HepG2 (cell line): ENCODE measurements at regions not wholly inside any gene's neighbourhood (a gene's known extent, or its start where the extent isn't known, plus 50 kb on each side); places are given as distances from the start of the nearest gene placed in this dataset.

Experiments
- ATAC-seq: fragments of 200-7000 bp; cut with Tn5 transposase; 3 replicates; pipeline ENCODE4 v1.9.1; 2020; ENCODE audit warnings: mild to moderate bottlenecking, moderate library complexity
- BruUV-seq: library from RNA; stranded (reverse); fragments of 400-500 nt; replicated peaks from 2 replicates; lab custom pipeline; 2021; lab: Mats Ljungman, UMichigan
- CTCF ChIA-PET: fragments of 300-600 bp; formaldehyde crosslinking; extraction: SDS; loops from one replicate; lab custom pipeline; 2021; ENCODE audit warnings: low total read pairs, inconsistent platforms, low intra/inter-chr PET ratio; lab: Yijun Ruan, JAX
- POLR2A ChIA-PET: fragments of 350-600 bp; sonication (Branson Sonifier 250); formaldehyde crosslinking; loops from one replicate; lab custom pipeline; 2020; ENCODE audit warnings: antibody characterized with exemption, inconsistent platforms; lab: Yijun Ruan, JAX
- DNase-seq: peaks from one replicate; pipeline ENCODE4 v3.0.0-alpha.2; 2015; ENCODE audit warnings: low spot score
- FAIRE-seq: peaks from 3 replicates; lab custom pipeline; 2011; peaks lifted over from hg19 to GRCh38; lab: Jason Lieb, UNC
- H2AFZ ChIP-seq: one replicate; pipeline ENCODE4 v1.6.1; 2011; ENCODE audit warnings: low read length, inconsistent platforms
- H3K27ac ChIP-seq: fragments of 300-600 bp; 3 replicates; pipeline ENCODE4 v1.8.0; 2011; ENCODE audit warnings: mixed run types, mild to moderate bottlenecking, mixed read lengths, low read length, inconsistent platforms; ENCODE audit not compliant: insufficient read depth; ENCODE audit errors: extremely low read length
- H3K27me3 ChIP-seq, 2 experiments: fragments of 200-600 bp in 1 of 2; 2 replicates in 1 of 2; 3 replicates in 1 of 2; pipeline versions ENCODE4 v1.6.0 to v1.8.0; 2011; ENCODE audit warnings: low read length in 2 of 2, mild to moderate bottlenecking in 2 of 2, moderate library complexity in 2 of 2, inconsistent platforms in 1 of 2; ENCODE audit not compliant: insufficient read depth in 2 of 2, control insufficient read depth in 1 of 2
- H3K36me3 ChIP-seq, 2 experiments: fragments of 200-600 bp in 1 of 2; replicated peaks in 1 of 2; 2 replicates in 1 of 2; 3 replicates in 1 of 2; pipeline versions ENCODE4 v1.5.1 to v1.8.0; 2011; ENCODE audit warnings: low read length in 2 of 2, inconsistent platforms in 1 of 2; ENCODE audit not compliant: insufficient read depth in 2 of 2, control insufficient read depth in 1 of 2
- H3K4me1 ChIP-seq: 2 replicates; pipeline ENCODE4 v1.5.1; 2012; ENCODE audit warnings: low read length, inconsistent platforms; ENCODE audit not compliant: insufficient read depth
- H3K4me2 ChIP-seq: 2 replicates; pipeline ENCODE4 v1.6.0; 2011; ENCODE audit warnings: low read depth, low read length, inconsistent platforms
- H3K4me3 ChIP-seq, 3 experiments: fragments of 200-600 bp in 1 of 3; sonication (generic), shearing (Covaris generic) in 1 of 3; replicated peaks in 1 of 3; 2 replicates each; pipeline ENCODE4 v1.5.1; 2011 to 2016; ENCODE audit warnings: low read length in 3 of 3, inconsistent platforms in 2 of 3, low read depth in 2 of 3, mild to moderate bottlenecking in 2 of 3, control low read depth in 1 of 3, mixed read lengths in 1 of 3; ENCODE audit not compliant: insufficient read depth in 1 of 3
- H3K79me2 ChIP-seq: one replicate; pipeline ENCODE4 v1.6.1; 2011; ENCODE audit warnings: low read length, inconsistent platforms; ENCODE audit not compliant: insufficient read depth
- H3K9ac ChIP-seq: 2 replicates; pipeline ENCODE4 v1.6.0; 2011; ENCODE audit warnings: mild to moderate bottlenecking, low read depth, low read length, inconsistent platforms; ENCODE audit not compliant: insufficient read depth
- H3K9me3 ChIP-seq: 2 replicates; pipeline ENCODE4 v1.5.1; 2012; ENCODE audit warnings: mild to moderate bottlenecking, low read length
- H4K20me1 ChIP-seq: 2 replicates; pipeline ENCODE4 v1.6.0; 2011; ENCODE audit warnings: inconsistent platforms, mild to moderate bottlenecking, low read length, moderate library complexity; ENCODE audit not compliant: insufficient read depth
- ARNTL ChIP-seq: sonication (generic); formaldehyde crosslinking; IDR thresholded peaks from 2 replicates; pipeline ENCODE4 v1.4.0; 2020; ENCODE audit warnings: mild to moderate bottlenecking, missing genetic modification reagents
- CENPBD1 ChIP-seq: sonication (generic); formaldehyde crosslinking; IDR thresholded peaks from 2 replicates; pipeline ENCODE4 v1.8.0; 2022; ENCODE audit warnings: missing genetic modification reagents, low read depth, mild to moderate bottlenecking, borderline replicate concordance
- E2F1 ChIP-seq: sonication (generic); formaldehyde crosslinking; IDR thresholded peaks from 2 replicates; pipeline ENCODE4 v1.5.0; 2020; ENCODE audit warnings: missing genetic modification reagents
- FOXP4 ChIP-seq: sonication (generic); formaldehyde crosslinking; IDR thresholded peaks from 2 replicates; pipeline ENCODE4 v1.4.0; 2020; ENCODE audit warnings: missing genetic modification reagents
- HINFP ChIP-seq: sonication (generic); formaldehyde crosslinking; IDR thresholded peaks from 2 replicates; pipeline ENCODE4 v1.4.0; 2020; ENCODE audit warnings: low read depth, mild to moderate bottlenecking, missing genetic modification reagents
- JARID2 ChIP-seq: sonication (generic); formaldehyde crosslinking; IDR thresholded peaks from 2 replicates; pipeline ENCODE4 v1.8.1; 2023; ENCODE audit warnings: missing genetic modification reagents, inconsistent platforms; ENCODE audit not compliant: insufficient replicate concordance
- JDP2 ChIP-seq: sonication (generic); formaldehyde crosslinking; IDR thresholded peaks from 2 replicates; pipeline ENCODE4 v1.8.1; 2022; ENCODE audit warnings: missing genetic modification reagents, borderline replicate concordance
- LRRFIP1 ChIP-seq: sonication (generic); formaldehyde crosslinking; conservative IDR thresholded peaks from 2 replicates; pipeline ENCODE4 v1.4.0; 2020; ENCODE audit warnings: missing genetic modification reagents
- MIXL1 ChIP-seq: IDR thresholded peaks from 2 replicates; pipeline ENCODE4 v1.6.1; 2016
- MNT ChIP-seq: fragments of 450-650 bp; IDR thresholded peaks from 2 replicates; pipeline ENCODE4 v1.6.1; 2016
- SMARCC2 ChIP-seq: fragments of 450-650 bp; IDR thresholded peaks from 2 replicates; pipeline ENCODE4 v1.6.1; 2017; ENCODE audit warnings: antibody characterized with exemption, mild to moderate bottlenecking
- ZBTB7A ChIP-seq: sonication (generic); formaldehyde crosslinking; IDR thresholded peaks from 2 replicates; pipeline ENCODE4 v1.8.0; 2022; ENCODE audit warnings: mild to moderate bottlenecking, missing genetic modification reagents
- ZNF326 ChIP-seq: sonication (generic); formaldehyde crosslinking; IDR thresholded peaks from 2 replicates; pipeline ENCODE4 v1.4.0; 2020; ENCODE audit warnings: missing genetic modification reagents, borderline replicate concordance
- ZNF782 ChIP-seq: sonication (generic); formaldehyde crosslinking; IDR thresholded peaks from 2 replicates; pipeline ENCODE4 v1.4.0; 2020; ENCODE audit warnings: missing genetic modification reagents, mild to moderate bottlenecking, borderline replicate concordance
- WGBS: methylation state at CpG from one replicate; pipeline ENCODE4 v1.1.6; 2017; ENCODE audit warnings: low lambda C conversion rate; 5-methylcytosine and 5-hydroxymethylcytosine counted together
- in situ Hi-C: cut with HindIII; loops from 2 replicates; pipeline ENCODE4 v1.10.0; 2017; ENCODE audit warnings: low pct_unique_long_range_greater_than_20kb; ENCODE audit not compliant: extremely low pct_ligation_motif_present
- intact Hi-C: fragments of 100-400 bp; cut with micrococcal nuclease; formaldehyde crosslinking; loops from one replicate; pipeline ENCODE4 v1.10.0; 2022; ENCODE audit not compliant: unreplicated experiment

GRCh38 chr18:73841661-73842060 lies 306.0 kb downstream of the FBXO15 start (continued):
- TF ChIP-seq ARNTL (no peak), JARID2 (CRISPR knock-in tag) (no peak), E2F1 (CRISPR knock-in tag) (no peak), ZBTB7A (CRISPR knock-in tag) (no peak), JDP2 (CRISPR knock-in tag) (no peak)

- no peak for DNase-seq
- no peak overlapping the region for H3K4me3 ChIP-seq
- no peak for FAIRE-seq
- H3K36me3 ChIP-seq, result no peaks in the 10 kb centered on the region
- no peaks in the 10 kb centered on the region for H3K79me2 ChIP-seq
- ATAC-seq, result no peak
- in situ Hi-C loops (loop anchor here (10.0 kb wide), 1 partner anchor 1076 kb away; no protein-coding TSS in a partner anchor), intact Hi-C loops (no loop called here)
- H3K4me1 ChIP-seq, result no peaks in the 10 kb centered on the region
- no peak overlapping the region for H3K9ac ChIP-seq
- no peak overlapping the region for H2AFZ ChIP-seq
- WGBS, result 0% methylated on average over 10 of the region's 11 CpGs
- no peak overlapping the region for H3K27ac ChIP-seq
- H4K20me1 ChIP-seq, result no peaks in the 10 kb centered on the region
- H3K4me2 ChIP-seq, result no peak overlapping the region
- ChIA-PET POLR2A (no interaction called here), CTCF (no interaction called here)
- no peaks in the 10 kb centered on the region for H3K9me3 ChIP-seq
- no TSS peak for BruUV-seq
- H3K27me3 ChIP-seq, result 0 out of 5 replicates have a peak, but pooled peaks cover 0 to 3% of the 10 kb centered on the region in 2 experiments
- TF ChIP-seq HINFP (no peak), MIXL1 (no peak), MNT (no peak), ZNF782 (CRISPR knock-in tag) (no peak), CENPBD1 (CRISPR knock-in tag) (no peak), LRRFIP1 (CRISPR knock-in tag) (no peak), ZNF326 (no peak), FOXP4 (CRISPR knock-in tag) (no peak), SMARCC2 (no peak)
These were observed 307.2 kb downstream of the FBXO15 start for GRCh38 chr18:73840319-73840945.
